ENCODE measurements at regions not wholly inside any gene's neighbourhood (a gene's known extent, or its start where the extent isn't known, plus 50 kb on each side); places are given as distances from the start of the nearest gene placed in this dataset.
A peak's percentile ranks its signal among the peaks of the same experiment; 100 is the strongest.

DNA sequence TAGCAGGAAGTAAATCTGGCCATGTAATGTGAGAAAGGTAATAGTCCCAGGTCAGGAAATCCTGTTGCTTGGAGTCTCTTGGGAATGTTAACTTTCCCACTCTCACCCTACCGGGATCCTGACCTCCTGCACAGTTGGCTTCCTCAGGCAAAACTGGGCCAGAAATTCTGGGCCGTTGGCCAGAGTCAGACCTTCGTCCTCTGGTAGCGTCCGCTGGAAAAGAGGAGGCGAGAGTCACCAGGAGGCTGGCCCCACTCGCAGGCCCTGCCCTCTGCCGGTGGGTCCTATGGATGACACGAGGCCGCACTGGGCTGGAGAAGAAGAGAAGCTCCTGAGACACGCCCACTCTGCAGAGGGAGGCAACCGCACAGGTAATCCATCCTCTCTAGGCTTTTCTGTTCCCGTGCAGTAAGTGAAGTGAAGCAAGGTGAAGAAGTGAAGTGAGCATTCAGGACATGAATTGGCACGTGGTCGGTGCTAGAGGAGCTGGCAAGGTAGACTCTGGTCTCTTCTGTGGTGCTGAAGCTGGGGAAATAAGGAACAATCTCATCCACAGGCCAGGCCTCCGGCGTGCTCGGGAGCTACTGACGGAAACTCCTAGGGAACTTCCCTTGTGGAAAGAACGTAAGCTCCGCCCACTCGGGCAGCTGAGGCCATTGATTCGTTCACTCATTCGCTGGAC lies 182.7 kb upstream of the GLI2 start (continued):
- TF ChIP-seq ZBTB4 (CRISPR knock-in tag; IDR thresholded peaks at IDR 0.05; ENCODE audit: borderline replicate concordance) (peak; percentile 55; the same call in 1 of the 2 replicates), MED1 (CRISPR knock-in tag; IDR thresholded peaks at IDR 0.05) (peak; percentile 90), ZNF619 (CRISPR knock-in tag; IDR thresholded peaks at IDR 0.05) (peak; percentile 87; the same call in 1 of the 2 replicates), ZNF879 (CRISPR knock-in tag; IDR thresholded peaks at IDR 0.05) (no peak), ZNF251 (CRISPR knock-in tag; IDR thresholded peaks at IDR 0.05) (0 out of 2 replicates have a peak, but pooled peaks have one; percentile 43), PITX1 (CRISPR knock-in tag; IDR thresholded peaks at IDR 0.05) (peak; percentile 87), NFE2L2 (IDR thresholded peaks at IDR 0.05; ENCODE audit: low read length) (no peak), ZNF768 (CRISPR knock-in tag; IDR thresholded peaks at IDR 0.05) (peak; percentile 84; the same call in 1 of the 2 replicates), ATF3 (CRISPR knock-in tag; IDR thresholded peaks at IDR 0.05) (no peak), MTF2 (CRISPR knock-in tag; IDR thresholded peaks at IDR 0.05; ENCODE audit: borderline replicate concordance) (no peak), RXRB (CRISPR knock-in tag; IDR thresholded peaks at IDR 0.05; ENCODE audit: borderline replicate concordance) (peak; percentile 88), ZNF605 (CRISPR knock-in tag; IDR thresholded peaks at IDR 0.05) (peak; percentile 57; the same call in 1 of the 2 replicates), KLF9 (CRISPR knock-in tag; IDR thresholded peaks at IDR 0.05; ENCODE audit: low read depth) (peak; percentile 99), ZNF678 (CRISPR knock-in tag; IDR thresholded peaks at IDR 0.05) (no peak), ZNF614 (CRISPR knock-in tag; IDR thresholded peaks at IDR 0.05; ENCODE audit: borderline replicate concordance) (0 out of 2 replicates have a peak, but pooled peaks have one; percentile 81), HNF4G (IDR thresholded peaks at IDR 0.05; ENCODE audit: borderline replicate concordance, low read depth, low read length) (peak; percentile 24; the same call in 1 of the 2 replicates), HNF4G (CRISPR knock-in tag; IDR thresholded peaks at IDR 0.05; ENCODE audit: borderline replicate concordance, low read depth) (peak; percentile 93; the same call in 1 of the 2 replicates)
- TF ChIP-seq, protein P1, sequence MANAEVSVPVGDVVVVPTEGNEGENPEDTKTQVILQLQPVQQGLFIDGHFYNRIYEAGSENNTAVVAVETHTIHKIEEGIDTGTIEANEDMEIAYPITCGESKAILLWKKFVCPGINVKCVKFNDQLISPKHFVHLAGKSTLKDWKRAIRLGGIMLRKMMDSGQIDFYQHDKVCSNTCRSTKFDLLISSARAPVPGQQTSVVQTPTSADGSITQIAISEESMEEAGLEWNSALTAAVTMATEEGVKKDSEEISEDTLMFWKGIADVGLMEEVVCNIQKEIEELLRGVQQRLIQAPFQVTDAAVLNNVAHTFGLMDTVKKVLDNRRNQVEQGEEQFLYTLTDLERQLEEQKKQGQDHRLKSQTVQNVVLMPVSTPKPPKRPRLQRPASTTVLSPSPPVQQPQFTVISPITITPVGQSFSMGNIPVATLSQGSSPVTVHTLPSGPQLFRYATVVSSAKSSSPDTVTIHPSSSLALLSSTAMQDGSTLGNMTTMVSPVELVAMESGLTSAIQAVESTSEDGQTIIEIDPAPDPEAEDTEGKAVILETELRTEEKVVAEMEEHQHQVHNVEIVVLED (CRISPR knock-in tag; IDR thresholded peaks at IDR 0.05; ENCODE audit: borderline replicate concordance): peak; percentile 34; the same call in 1 of the 2 replicates
- TF ChIP-seq, protein P2, sequence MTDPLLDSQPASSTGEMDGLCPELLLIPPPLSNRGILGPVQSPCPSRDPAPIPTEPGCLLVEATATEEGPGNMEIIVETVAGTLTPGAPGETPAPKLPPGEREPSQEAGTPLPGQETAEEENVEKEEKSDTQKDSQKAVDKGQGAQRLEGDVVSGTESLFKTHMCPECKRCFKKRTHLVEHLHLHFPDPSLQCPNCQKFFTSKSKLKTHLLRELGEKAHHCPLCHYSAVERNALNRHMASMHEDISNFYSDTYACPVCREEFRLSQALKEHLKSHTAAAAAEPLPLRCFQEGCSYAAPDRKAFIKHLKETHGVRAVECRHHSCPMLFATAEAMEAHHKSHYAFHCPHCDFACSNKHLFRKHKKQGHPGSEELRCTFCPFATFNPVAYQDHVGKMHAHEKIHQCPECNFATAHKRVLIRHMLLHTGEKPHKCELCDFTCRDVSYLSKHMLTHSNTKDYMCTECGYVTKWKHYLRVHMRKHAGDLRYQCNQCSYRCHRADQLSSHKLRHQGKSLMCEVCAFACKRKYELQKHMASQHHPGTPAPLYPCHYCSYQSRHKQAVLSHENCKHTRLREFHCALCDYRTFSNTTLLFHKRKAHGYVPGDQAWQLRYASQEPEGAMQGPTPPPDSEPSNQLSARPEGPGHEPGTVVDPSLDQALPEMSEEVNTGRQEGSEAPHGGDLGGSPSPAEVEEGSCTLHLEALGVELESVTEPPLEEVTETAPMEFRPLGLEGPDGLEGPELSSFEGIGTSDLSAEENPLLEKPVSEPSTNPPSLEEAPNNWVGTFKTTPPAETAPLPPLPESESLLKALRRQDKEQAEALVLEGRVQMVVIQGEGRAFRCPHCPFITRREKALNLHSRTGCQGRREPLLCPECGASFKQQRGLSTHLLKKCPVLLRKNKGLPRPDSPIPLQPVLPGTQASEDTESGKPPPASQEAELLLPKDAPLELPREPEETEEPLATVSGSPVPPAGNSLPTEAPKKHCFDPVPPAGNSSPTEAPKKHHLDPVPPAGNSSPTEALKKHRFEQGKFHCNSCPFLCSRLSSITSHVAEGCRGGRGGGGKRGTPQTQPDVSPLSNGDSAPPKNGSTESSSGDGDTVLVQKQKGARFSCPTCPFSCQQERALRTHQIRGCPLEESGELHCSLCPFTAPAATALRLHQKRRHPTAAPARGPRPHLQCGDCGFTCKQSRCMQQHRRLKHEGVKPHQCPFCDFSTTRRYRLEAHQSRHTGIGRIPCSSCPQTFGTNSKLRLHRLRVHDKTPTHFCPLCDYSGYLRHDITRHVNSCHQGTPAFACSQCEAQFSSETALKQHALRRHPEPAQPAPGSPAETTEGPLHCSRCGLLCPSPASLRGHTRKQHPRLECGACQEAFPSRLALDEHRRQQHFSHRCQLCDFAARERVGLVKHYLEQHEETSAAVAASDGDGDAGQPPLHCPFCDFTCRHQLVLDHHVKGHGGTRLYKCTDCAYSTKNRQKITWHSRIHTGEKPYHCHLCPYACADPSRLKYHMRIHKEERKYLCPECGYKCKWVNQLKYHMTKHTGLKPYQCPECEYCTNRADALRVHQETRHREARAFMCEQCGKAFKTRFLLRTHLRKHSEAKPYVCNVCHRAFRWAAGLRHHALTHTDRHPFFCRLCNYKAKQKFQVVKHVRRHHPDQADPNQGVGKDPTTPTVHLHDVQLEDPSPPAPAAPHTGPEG (CRISPR knock-in tag; IDR thresholded peaks at IDR 0.05): no peak; the same call in 1 of the 2 replicates
